ENCODE measurements at regions not wholly inside any gene's neighbourhood (a gene's known extent, or its start where the extent isn't known, plus 50 kb on each side); places are given as distances from the start of the nearest gene placed in this dataset.

DNA sequence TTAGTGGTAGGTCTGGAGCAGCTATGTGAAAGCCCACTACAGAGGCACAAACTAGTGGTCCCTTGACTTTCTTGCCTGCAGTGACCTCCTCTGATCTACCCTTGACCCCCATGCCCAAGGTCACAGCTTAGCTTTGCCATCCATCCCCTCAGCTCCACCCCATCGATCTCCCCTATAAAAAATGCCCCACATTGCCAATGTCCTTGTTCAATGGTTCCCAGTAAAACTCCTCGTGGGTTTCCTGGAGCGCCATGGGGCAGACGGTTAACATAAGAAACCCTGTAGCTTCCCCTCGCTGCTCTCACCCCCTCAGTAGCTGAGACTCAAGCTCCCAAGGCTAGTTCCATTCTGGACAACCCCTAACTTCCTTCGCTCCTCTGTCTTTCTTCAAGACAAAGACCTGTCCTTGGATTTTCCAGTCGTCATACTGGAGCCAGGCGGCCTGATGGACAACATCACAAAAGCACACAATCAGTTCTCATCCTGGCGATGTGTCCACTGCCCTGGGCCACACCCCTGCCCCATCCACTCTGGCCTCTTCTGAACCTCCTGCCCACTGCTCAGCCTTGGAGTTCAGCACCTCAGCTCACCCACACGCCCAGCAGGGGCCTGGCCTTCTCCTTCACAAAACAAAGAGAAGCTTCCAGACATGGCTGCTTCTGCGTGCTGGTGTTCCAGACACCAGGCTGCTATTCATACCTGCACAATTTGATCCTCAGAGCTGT, 1429.3 kb downstream of the BRD1 start:
- Histone ChIP-seq H3K79me2 (ENCODE audit: insufficient read depth, low read length) (no peaks in the 10 kb centered on the region), H3K9me2 (replicated peaks; ENCODE audit: low read depth, low read length) (no peaks in the 10 kb centered on the region), H3K9me3 (ENCODE audit: insufficient read depth, low read depth, low read length) (peaks cover 12% of the 10 kb centered on the region; the same call in 1 of the 2 replicates), H3K9ac (ENCODE audit: low read depth, low read length, poor library complexity, severe bottlenecking) (no peak overlapping the region), H4K20me1 (ENCODE audit: insufficient read depth, low read length, poor library complexity, severe bottlenecking) (no peaks in the 10 kb centered on the region), H2AFZ (ENCODE audit: low read length) (no peak overlapping the region), H3K36me3 (ENCODE audit: insufficient read depth, low read length) (no peaks in the 10 kb centered on the region), H3K4me3 (ENCODE audit: low read length, poor library complexity, severe bottlenecking) (no peak overlapping the region), H3K4me2 (ENCODE audit: low read depth, low read length, poor library complexity, severe bottlenecking) (no peak overlapping the region), H3K27me3 (ENCODE audit: insufficient read depth, low read length, poor library complexity, severe bottlenecking) (no peaks in the 10 kb centered on the region), H3F3A (ENCODE audit: low read depth) (no peaks in the 10 kb centered on the region), H3K4me1 (ENCODE audit: insufficient read depth, low read length, poor library complexity, severe bottlenecking) (no peaks in the 10 kb centered on the region)
- no peak for TF ChIP-seq EZH2phosphoT487 (IDR thresholded peaks at IDR 0.05; ENCODE audit: borderline replicate concordance)
- TF ChIP-seq, protein P1, sequence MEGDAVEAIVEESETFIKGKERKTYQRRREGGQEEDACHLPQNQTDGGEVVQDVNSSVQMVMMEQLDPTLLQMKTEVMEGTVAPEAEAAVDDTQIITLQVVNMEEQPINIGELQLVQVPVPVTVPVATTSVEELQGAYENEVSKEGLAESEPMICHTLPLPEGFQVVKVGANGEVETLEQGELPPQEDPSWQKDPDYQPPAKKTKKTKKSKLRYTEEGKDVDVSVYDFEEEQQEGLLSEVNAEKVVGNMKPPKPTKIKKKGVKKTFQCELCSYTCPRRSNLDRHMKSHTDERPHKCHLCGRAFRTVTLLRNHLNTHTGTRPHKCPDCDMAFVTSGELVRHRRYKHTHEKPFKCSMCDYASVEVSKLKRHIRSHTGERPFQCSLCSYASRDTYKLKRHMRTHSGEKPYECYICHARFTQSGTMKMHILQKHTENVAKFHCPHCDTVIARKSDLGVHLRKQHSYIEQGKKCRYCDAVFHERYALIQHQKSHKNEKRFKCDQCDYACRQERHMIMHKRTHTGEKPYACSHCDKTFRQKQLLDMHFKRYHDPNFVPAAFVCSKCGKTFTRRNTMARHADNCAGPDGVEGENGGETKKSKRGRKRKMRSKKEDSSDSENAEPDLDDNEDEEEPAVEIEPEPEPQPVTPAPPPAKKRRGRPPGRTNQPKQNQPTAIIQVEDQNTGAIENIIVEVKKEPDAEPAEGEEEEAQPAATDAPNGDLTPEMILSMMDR (conservative IDR thresholded peaks at IDR 0.05; ENCODE audit: low read length): no peak

DNA sequence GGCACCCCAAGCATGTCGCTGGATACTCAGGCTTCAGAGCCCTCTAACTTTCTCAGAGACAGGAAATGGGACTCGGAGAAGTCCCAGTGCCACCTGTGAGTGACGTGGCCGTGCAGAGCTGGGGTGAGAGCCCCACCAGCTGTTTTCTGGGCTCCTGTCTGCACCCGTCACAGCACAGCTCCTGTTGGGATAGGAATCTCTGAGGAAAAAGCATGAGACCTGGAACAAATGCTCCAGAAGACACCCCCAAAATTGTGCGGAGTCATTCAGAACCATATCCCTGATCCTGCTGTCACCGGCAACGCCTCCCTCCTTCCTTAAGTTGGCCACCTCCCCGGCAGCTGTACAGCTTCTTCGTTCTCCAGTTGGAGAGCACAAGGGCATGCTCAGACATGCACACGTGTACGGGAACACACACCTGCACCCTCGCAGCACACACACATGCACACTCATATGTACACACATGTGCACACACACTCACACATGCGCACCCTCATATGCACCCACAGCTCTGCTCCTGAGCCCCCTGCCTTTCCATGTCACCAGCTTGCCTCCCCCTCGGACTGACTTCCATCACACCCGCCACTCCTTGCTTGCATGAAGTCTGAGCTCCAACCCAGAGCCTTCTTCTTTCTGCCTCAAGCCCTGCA, 1430.0 kb downstream of the BRD1 start:
- Histone ChIP-seq H4K20me1 (ENCODE audit: insufficient read depth, low read length, poor library complexity, severe bottlenecking) (no peaks in the 10 kb centered on the region), H3K9ac (ENCODE audit: low read depth, low read length, poor library complexity, severe bottlenecking) (no peak overlapping the region), H3K79me2 (ENCODE audit: insufficient read depth, low read length) (no peaks in the 10 kb centered on the region), H2AFZ (ENCODE audit: low read length) (no peak overlapping the region), H3K4me3 (ENCODE audit: low read length, poor library complexity, severe bottlenecking) (no peak overlapping the region), H3F3A (ENCODE audit: low read depth) (no peaks in the 10 kb centered on the region), H3K36me3 (ENCODE audit: insufficient read depth, low read length) (no peaks in the 10 kb centered on the region), H3K9me3 (ENCODE audit: insufficient read depth, low read depth, low read length) (peaks cover 12% of the 10 kb centered on the region; the same call in 1 of the 2 replicates), H3K4me1 (ENCODE audit: insufficient read depth, low read length, poor library complexity, severe bottlenecking) (no peaks in the 10 kb centered on the region), H3K9me2 (replicated peaks; ENCODE audit: low read depth, low read length) (no peaks in the 10 kb centered on the region), H3K4me2 (ENCODE audit: low read depth, low read length, poor library complexity, severe bottlenecking) (no peak overlapping the region), H3K27me3 (ENCODE audit: insufficient read depth, low read length, poor library complexity, severe bottlenecking) (no peaks in the 10 kb centered on the region)
- no peak for TF ChIP-seq EZH2phosphoT487 (IDR thresholded peaks at IDR 0.05; ENCODE audit: borderline replicate concordance)
- TF ChIP-seq, protein P1 (conservative IDR thresholded peaks at IDR 0.05; ENCODE audit: low read length): no peak

DNA sequence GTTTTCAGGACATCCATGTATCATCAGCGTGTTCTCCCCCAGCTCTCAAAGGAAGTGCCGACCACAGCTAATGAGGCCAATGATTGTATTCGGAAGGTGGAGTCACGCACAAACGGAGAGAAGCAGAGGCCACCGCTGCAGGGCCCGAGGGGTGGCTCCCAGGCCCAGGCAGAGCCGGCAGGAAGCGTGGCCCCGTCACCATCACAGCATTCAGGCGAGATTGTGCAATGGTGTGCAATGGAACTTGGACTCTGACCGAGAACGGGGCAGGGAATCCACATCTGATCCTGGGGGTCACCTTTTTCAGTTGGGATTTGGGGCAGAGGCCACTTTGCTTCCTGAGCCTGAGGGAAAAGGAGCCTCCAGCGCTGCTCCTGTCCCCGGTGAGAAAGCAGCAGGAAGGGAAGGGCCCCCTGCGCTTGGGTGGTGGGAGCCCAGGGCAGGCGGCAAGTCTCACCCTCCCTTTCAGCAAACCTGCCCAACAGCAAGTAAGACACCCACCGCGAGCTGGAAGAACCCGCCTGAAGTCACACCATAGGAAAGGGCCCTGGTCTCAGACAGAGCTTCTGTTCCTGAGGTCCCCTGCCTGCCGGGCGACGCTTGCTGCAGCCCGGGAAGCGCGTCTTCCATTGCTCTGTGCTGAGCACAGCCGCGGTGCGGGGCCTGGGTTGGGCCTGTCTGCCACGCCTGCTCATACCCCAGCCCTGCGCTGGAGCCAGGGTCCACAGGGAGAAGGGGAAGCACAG, 1430.7 kb downstream of the BRD1 start:
- Histone ChIP-seq H3K4me3 (ENCODE audit: low read length, poor library complexity, severe bottlenecking) (no peak overlapping the region), H3K4me2 (ENCODE audit: low read depth, low read length, poor library complexity, severe bottlenecking) (no peak overlapping the region), H3K36me3 (ENCODE audit: insufficient read depth, low read length) (no peaks in the 10 kb centered on the region), H3K4me1 (ENCODE audit: insufficient read depth, low read length, poor library complexity, severe bottlenecking) (no peaks in the 10 kb centered on the region), H4K20me1 (ENCODE audit: insufficient read depth, low read length, poor library complexity, severe bottlenecking) (no peaks in the 10 kb centered on the region), H3K9me3 (ENCODE audit: insufficient read depth, low read depth, low read length) (peaks cover 12% of the 10 kb centered on the region; the same call in 1 of the 2 replicates), H3K9ac (ENCODE audit: low read depth, low read length, poor library complexity, severe bottlenecking) (no peak overlapping the region), H3F3A (ENCODE audit: low read depth) (no peaks in the 10 kb centered on the region), H3K79me2 (ENCODE audit: insufficient read depth, low read length) (no peaks in the 10 kb centered on the region), H3K9me2 (replicated peaks; ENCODE audit: low read depth, low read length) (no peaks in the 10 kb centered on the region), H2AFZ (ENCODE audit: low read length) (no peak overlapping the region), H3K27me3 (ENCODE audit: insufficient read depth, low read length, poor library complexity, severe bottlenecking) (no peaks in the 10 kb centered on the region)
- TF ChIP-seq EZH2phosphoT487 (IDR thresholded peaks at IDR 0.05; ENCODE audit: borderline replicate concordance): no peak
- TF ChIP-seq, protein P1 (conservative IDR thresholded peaks at IDR 0.05; ENCODE audit: low read length): no peak
